Parathyroid adenoma (tissue), 2 donors: ENCODE measurements at regions not wholly inside any gene's neighbourhood (a gene's known extent, or its start where the extent isn't known, plus 50 kb on each side); places are given as distances from the start of the nearest gene placed in this dataset.

Source experiments
- H2AFZ ChIP-seq: fragments of 300-600 bp; sonication (generic); one replicate; pipeline ENCODE4 v1.7.0; 2017; ENCODE audit warnings: antibody characterized with exemption, mild to moderate bottlenecking
- H3K27ac ChIP-seq: fragments of 300-600 bp; sonication (generic); one replicate; pipeline ENCODE4 v1.7.0; 2017
- H3K27me3 ChIP-seq: fragments of 300-600 bp; sonication (generic); one replicate; pipeline ENCODE4 v1.7.0; 2017; ENCODE audit warnings: low read length; ENCODE audit not compliant: control insufficient read depth, insufficient read depth
- H3K36me3 ChIP-seq: fragments of 300-600 bp; sonication (generic); one replicate; pipeline ENCODE4 v1.7.0; 2017; ENCODE audit warnings: low read length; ENCODE audit not compliant: control insufficient read depth, insufficient read depth
- H3K4me1 ChIP-seq: fragments of 300-600 bp; sonication (generic); one replicate; pipeline ENCODE4 v1.7.0; 2017; ENCODE audit warnings: control low read depth
- H3K4me2 ChIP-seq: fragments of 300-600 bp; sonication (generic); one replicate; pipeline ENCODE4 v1.7.0; 2017; ENCODE audit warnings: low read length
- H3K4me3 ChIP-seq: fragments of 300-600 bp; sonication (generic); one replicate; pipeline ENCODE4 v1.7.0; 2017; ENCODE audit warnings: low read depth, low read length
- H3K79me2 ChIP-seq: fragments of 300-600 bp; sonication (generic); one replicate; pipeline ENCODE4 v1.7.0; 2017; ENCODE audit warnings: control low read depth
- H3K9ac ChIP-seq: fragments of 300-600 bp; sonication (generic); one replicate; pipeline ENCODE4 v1.7.0; 2017; ENCODE audit warnings: mild to moderate bottlenecking
- H3K9me3 ChIP-seq: fragments of 300-600 bp; sonication (generic); one replicate; pipeline ENCODE4 v1.7.0; 2017; ENCODE audit warnings: low read length; ENCODE audit not compliant: control insufficient read depth
- TF ChIP-seq, protein P1 (sequence below): fragments of 300-600 bp; sonication (generic); IDR thresholded peaks from one replicate; pipeline ENCODE4 v1.7.0; 2017; ENCODE audit warnings: antibody characterized with exemption, mild to moderate bottlenecking
- donor health status: primary hyperparathyroidism.

- Histone ChIP-seq H3K4me2 (no peak overlapping the region), H3K4me3 (no peak overlapping the region), H3K79me2 (no peaks in the 10 kb centered on the region), H3K9ac (no peak overlapping the region), H3K9me3 (no peaks in the 10 kb centered on the region), H2AFZ (no peak overlapping the region), H3K27me3 (no peaks in the 10 kb centered on the region), H3K36me3 (no peaks in the 10 kb centered on the region), H3K4me1 (no peaks in the 10 kb centered on the region), H3K27ac (no peak overlapping the region)
- TF ChIP-seq, protein P1, sequence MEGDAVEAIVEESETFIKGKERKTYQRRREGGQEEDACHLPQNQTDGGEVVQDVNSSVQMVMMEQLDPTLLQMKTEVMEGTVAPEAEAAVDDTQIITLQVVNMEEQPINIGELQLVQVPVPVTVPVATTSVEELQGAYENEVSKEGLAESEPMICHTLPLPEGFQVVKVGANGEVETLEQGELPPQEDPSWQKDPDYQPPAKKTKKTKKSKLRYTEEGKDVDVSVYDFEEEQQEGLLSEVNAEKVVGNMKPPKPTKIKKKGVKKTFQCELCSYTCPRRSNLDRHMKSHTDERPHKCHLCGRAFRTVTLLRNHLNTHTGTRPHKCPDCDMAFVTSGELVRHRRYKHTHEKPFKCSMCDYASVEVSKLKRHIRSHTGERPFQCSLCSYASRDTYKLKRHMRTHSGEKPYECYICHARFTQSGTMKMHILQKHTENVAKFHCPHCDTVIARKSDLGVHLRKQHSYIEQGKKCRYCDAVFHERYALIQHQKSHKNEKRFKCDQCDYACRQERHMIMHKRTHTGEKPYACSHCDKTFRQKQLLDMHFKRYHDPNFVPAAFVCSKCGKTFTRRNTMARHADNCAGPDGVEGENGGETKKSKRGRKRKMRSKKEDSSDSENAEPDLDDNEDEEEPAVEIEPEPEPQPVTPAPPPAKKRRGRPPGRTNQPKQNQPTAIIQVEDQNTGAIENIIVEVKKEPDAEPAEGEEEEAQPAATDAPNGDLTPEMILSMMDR = no peak
Measured at GRCh38 chr12:114878781-114879180, 194.8 kb upstream of the TBX3 start.

GRCh38 chr12:114876968-114877680 is 193.1 kb upstream of the TBX3 start:
- Histone ChIP-seq H3K9ac (no peak overlapping the region), H3K4me2 (no peak overlapping the region), H3K4me1 (no peaks in the 10 kb centered on the region), H3K27ac (no peak overlapping the region), H3K9me3 (no peaks in the 10 kb centered on the region), H3K79me2 (no peaks in the 10 kb centered on the region), H2AFZ (no peak overlapping the region), H3K4me3 (no peak overlapping the region), H3K36me3 (no peaks in the 10 kb centered on the region), H3K27me3 (no peaks in the 10 kb centered on the region)
- TF ChIP-seq, protein P1 = no peak

DNA sequence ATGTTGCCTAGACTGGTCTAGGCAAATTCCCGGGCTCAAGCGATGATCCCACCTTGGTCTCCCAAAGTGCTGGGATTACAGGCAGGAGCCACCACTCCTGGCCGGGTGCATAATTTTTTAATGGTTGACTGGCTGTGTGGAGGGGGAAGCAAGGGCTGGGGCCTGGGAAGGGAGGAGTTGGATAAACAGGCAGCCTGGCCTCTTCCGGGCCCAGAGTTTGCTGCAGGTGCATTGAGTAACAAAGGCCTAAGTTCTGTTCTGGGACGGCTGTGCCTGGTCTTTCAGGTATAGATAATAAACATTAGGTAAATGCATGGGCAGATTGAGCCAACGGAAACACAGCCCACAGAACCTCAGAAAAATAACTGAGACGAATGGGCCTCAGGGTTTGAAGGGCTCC is 191.3 kb upstream of the TBX3 start:
- Histone ChIP-seq H3K9me3 (no peaks in the 10 kb centered on the region), H3K4me3 (no peak overlapping the region), H3K27me3 (no peaks in the 10 kb centered on the region), H3K36me3 (no peaks in the 10 kb centered on the region), H3K79me2 (no peaks in the 10 kb centered on the region), H3K9ac (no peak overlapping the region), H3K4me2 (no peak overlapping the region), H2AFZ (no peak overlapping the region), H3K27ac (no peak overlapping the region), H3K4me1 (no peaks in the 10 kb centered on the region)
- TF ChIP-seq, protein P1 = no peak

DNA sequence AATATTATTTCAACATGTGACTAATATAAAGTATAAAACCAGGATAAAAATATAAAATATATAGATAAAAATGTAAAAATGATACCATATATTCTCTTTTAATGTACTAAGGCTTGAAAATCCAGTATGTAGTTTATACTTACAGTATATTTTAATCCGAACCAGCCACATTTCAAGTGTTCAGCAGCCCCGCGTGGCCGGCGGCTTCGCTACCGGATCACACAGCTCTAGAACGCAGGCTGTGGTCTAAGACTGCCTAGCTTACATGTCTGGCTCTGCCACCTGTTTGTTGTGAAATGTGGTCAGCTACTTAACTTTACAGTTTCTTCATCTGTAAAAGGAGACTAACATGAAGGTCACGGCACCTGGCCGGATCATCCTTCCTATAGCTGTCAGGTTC is 189.7 kb upstream of the TBX3 start:
- Histone ChIP-seq H3K9me3 (no peaks in the 10 kb centered on the region), H2AFZ (no peak overlapping the region), H3K4me2 (no peak overlapping the region), H3K27me3 (no peaks in the 10 kb centered on the region), H3K4me3 (no peak overlapping the region), H3K79me2 (no peaks in the 10 kb centered on the region), H3K27ac (no peak overlapping the region), H3K4me1 (no peaks in the 10 kb centered on the region), H3K36me3 (no peaks in the 10 kb centered on the region), H3K9ac (no peak overlapping the region)
- TF ChIP-seq, protein P1 = no peak
